ENCODE measurements at regions not wholly inside any gene's neighbourhood (a gene's known extent, or its start where the extent isn't known, plus 50 kb on each side); places are given as distances from the start of the nearest gene placed in this dataset.

DNA sequence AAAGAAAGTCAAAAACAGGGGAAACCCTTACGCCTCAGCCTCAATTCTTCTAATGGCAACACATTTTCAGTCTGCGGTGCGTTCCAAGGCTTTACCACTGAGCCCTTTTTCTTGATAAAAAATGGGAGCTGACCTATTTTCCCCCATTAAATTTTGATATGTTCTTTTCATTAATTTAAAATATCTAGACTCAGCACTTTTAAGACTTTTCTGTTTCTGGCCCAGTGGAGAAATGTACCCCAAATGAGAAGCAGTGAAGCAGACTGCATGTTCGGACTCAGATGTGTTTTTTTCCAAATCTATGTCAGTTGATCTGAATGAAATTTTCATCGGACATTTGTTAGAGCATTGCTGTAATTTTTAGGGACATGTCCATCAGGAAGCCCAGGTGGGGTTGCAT is 126.2 kb downstream of the SEC23IP start:
- POLR2A ChIA-PET: no interaction called here
- TF ChIP-seq, protein P1, sequence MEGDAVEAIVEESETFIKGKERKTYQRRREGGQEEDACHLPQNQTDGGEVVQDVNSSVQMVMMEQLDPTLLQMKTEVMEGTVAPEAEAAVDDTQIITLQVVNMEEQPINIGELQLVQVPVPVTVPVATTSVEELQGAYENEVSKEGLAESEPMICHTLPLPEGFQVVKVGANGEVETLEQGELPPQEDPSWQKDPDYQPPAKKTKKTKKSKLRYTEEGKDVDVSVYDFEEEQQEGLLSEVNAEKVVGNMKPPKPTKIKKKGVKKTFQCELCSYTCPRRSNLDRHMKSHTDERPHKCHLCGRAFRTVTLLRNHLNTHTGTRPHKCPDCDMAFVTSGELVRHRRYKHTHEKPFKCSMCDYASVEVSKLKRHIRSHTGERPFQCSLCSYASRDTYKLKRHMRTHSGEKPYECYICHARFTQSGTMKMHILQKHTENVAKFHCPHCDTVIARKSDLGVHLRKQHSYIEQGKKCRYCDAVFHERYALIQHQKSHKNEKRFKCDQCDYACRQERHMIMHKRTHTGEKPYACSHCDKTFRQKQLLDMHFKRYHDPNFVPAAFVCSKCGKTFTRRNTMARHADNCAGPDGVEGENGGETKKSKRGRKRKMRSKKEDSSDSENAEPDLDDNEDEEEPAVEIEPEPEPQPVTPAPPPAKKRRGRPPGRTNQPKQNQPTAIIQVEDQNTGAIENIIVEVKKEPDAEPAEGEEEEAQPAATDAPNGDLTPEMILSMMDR (IDR thresholded peaks at IDR 0.05): no peak
- no peak for TF ChIP-seq EZH2 (IDR thresholded peaks at IDR 0.05; ENCODE audit: borderline replicate concordance, insufficient read depth, low read depth, low read length, poor library complexity, severe bottlenecking)
- Mint-ChIP-seq H3K27ac (no peak overlapping the region), H3K27me3 (peaks cover 45% of the 10 kb centered on the region), H3K4me1 (no peaks in the 10 kb centered on the region), H3K9me3 (ENCODE audit: insufficient read depth) (peaks cover 2% of the 10 kb centered on the region), H3K4me3 (no peak overlapping the region)
- Histone ChIP-seq H3K36me3 (replicated peaks in 1 of 2; ENCODE audit: control extremely low read depth in 1 of 2, control insufficient read depth in 1 of 2, extremely low read depth in 1 of 2, insufficient read depth in 2 of 2, low read length in 1 of 2) (no peaks in the 10 kb centered on the region), H3K4me1 (ENCODE audit: control insufficient read depth in 2 of 2, insufficient read depth in 2 of 2, low read length in 2 of 2) (no peaks in the 10 kb centered on the region), H3K27me3 (replicated peaks in 1 of 4; ENCODE audit: control extremely low read depth in 1 of 4, control insufficient read depth in 3 of 4, insufficient read depth in 4 of 4, low read length in 3 of 4) (peaks cover 0 to 3% (median 0%) of the 10 kb centered on the region in 4 experiments), H3K4me3 (ENCODE audit: control extremely low read depth in 1 of 5, extremely low read depth in 1 of 5, insufficient read depth in 1 of 5, low read depth in 2 of 5, low read length in 4 of 5) (no peak overlapping the region), H3K4me2 (replicated peaks; ENCODE audit: low read depth, low read length, poor library complexity, severe bottlenecking) (no peak overlapping the region), H2AFZ (ENCODE audit: insufficient read depth, low read depth, low read length, poor library complexity, severe bottlenecking) (no peak overlapping the region), H3K9ac (ENCODE audit: low read length) (no peak overlapping the region), H3K27ac (ENCODE audit: low read length in 2 of 2) (no peak overlapping the region), H4K20me1 (ENCODE audit: control insufficient read depth, insufficient read depth, low read length, poor library complexity, severe bottlenecking) (no peaks in the 10 kb centered on the region), H3K9me3 (ENCODE audit: control extremely low read depth in 1 of 3, control insufficient read depth in 2 of 3, insufficient read depth in 1 of 3, low read length in 2 of 3) (no peaks in the 10 kb centered on the region), H3K79me2 (ENCODE audit: control insufficient read depth, insufficient read depth, low read length) (no peaks in the 10 kb centered on the region)
- CTCF ChIA-PET: no interaction called here
- intact Hi-C loops (cut with micrococcal nuclease): no loop called here
- no peak for DNase-seq
- ATAC-seq (ENCODE audit: low read depth): no peak
- 100% methylated on average over 2 of the region's 5 CpGs for WGBS (ENCODE audit: insufficient coverage)

DNA sequence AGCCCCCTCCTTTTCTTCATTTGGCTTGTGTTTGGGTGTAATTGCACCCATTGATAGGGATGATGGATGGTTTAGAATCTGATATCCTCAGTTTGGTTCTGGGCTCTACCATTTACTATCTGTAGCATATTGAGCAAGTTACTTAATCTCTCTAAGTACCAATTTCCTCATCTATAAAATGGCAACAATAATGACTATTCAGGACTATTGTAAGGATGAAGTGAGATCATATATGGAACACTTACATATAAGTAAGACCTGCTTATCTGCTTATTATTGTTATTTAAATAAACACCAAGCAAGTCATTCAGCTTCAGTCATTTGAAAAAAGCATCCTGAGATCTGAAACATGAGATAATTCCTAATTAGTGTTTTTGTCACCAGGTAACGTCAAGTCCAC is 127.0 kb downstream of the SEC23IP start:
- Mint-ChIP-seq H3K4me3 (no peak overlapping the region), H3K4me1 (no peaks in the 10 kb centered on the region), H3K9me3 (ENCODE audit: insufficient read depth) (peaks cover 2% of the 10 kb centered on the region), H3K27ac (no peak overlapping the region), H3K27me3 (peaks cover 47% of the 10 kb centered on the region)
- no peak for DNase-seq
- TF ChIP-seq, protein P1 (IDR thresholded peaks at IDR 0.05): no peak
- no peak for TF ChIP-seq EZH2 (IDR thresholded peaks at IDR 0.05; ENCODE audit: borderline replicate concordance, insufficient read depth, low read depth, low read length, poor library complexity, severe bottlenecking)
- intact Hi-C loops (cut with micrococcal nuclease): no loop called here
- Histone ChIP-seq H3K9ac (ENCODE audit: low read length) (no peak overlapping the region), H3K4me2 (replicated peaks; ENCODE audit: low read depth, low read length, poor library complexity, severe bottlenecking) (no peak overlapping the region), H3K27ac (ENCODE audit: low read length in 2 of 2) (no peak overlapping the region), H2AFZ (ENCODE audit: insufficient read depth, low read depth, low read length, poor library complexity, severe bottlenecking) (no peak overlapping the region), H3K4me1 (ENCODE audit: control insufficient read depth in 2 of 2, insufficient read depth in 2 of 2, low read length in 2 of 2) (no peaks in the 10 kb centered on the region), H3K9me3 (ENCODE audit: control extremely low read depth in 1 of 3, control insufficient read depth in 2 of 3, insufficient read depth in 1 of 3, low read length in 2 of 3) (no peaks in the 10 kb centered on the region), H3K27me3 (replicated peaks in 1 of 4; ENCODE audit: control extremely low read depth in 1 of 4, control insufficient read depth in 3 of 4, insufficient read depth in 4 of 4, low read length in 3 of 4) (peaks cover 0 to 3% (median 0%) of the 10 kb centered on the region in 4 experiments), H4K20me1 (ENCODE audit: control insufficient read depth, insufficient read depth, low read length, poor library complexity, severe bottlenecking) (no peaks in the 10 kb centered on the region), H3K4me3 (ENCODE audit: control extremely low read depth in 1 of 5, extremely low read depth in 1 of 5, insufficient read depth in 1 of 5, low read depth in 2 of 5, low read length in 4 of 5) (no peak overlapping the region), H3K79me2 (ENCODE audit: control insufficient read depth, insufficient read depth, low read length) (no peaks in the 10 kb centered on the region), H3K36me3 (replicated peaks in 1 of 2; ENCODE audit: control extremely low read depth in 1 of 2, control insufficient read depth in 1 of 2, extremely low read depth in 1 of 2, insufficient read depth in 2 of 2, low read length in 1 of 2) (no peaks in the 10 kb centered on the region)
- CTCF ChIA-PET: no interaction called here
- WGBS (ENCODE audit: insufficient coverage): no CpG with 5 or more reads among the region's 1 CpG
- POLR2A ChIA-PET: no interaction called here
- no peak for ATAC-seq (ENCODE audit: low read depth)
